ENCODE measurements at regions not wholly inside any gene's neighbourhood (a gene's known extent, or its start where the extent isn't known, plus 50 kb on each side); places are given as distances from the start of the nearest gene placed in this dataset.

GRCh38 chr16:81166417-81167300 lies 70.5 kb upstream of the GCSH start:
- Histone ChIP-seq H3K4me3 (no peak overlapping the region), H3K27me3 (no peaks in the 10 kb centered on the region), H3K36me3 (no peaks in the 10 kb centered on the region), H3K4me1 (no peaks in the 10 kb centered on the region), H3K27ac (no peak overlapping the region), H3K9me3 (no peaks in the 10 kb centered on the region)
- DNase-seq (no peak), ATAC-seq (peak; percentile 7)
- TF ChIP-seq CTCF (IDR thresholded peaks at IDR 0.05): no peak
- intact Hi-C loops (cut with DNase I): no loop called here

GRCh38 chr16:81165411-81166097 lies 69.4 kb upstream of the GCSH start:
- Histone ChIP-seq H3K27me3 (no peaks in the 10 kb centered on the region), H3K36me3 (no peaks in the 10 kb centered on the region), H3K27ac (no peak overlapping the region), H3K4me3 (no peak overlapping the region), H3K4me1 (no peaks in the 10 kb centered on the region), H3K9me3 (no peaks in the 10 kb centered on the region)
- no peak for ATAC-seq
- intact Hi-C loops (cut with DNase I): no loop called here
- DNase-seq: no peak
- no peak for TF ChIP-seq CTCF (IDR thresholded peaks at IDR 0.05)

- no peak for ATAC-seq
- intact Hi-C loops (cut with DNase I): no loop called here
- DNase-seq: no peak
- Histone ChIP-seq H3K9me3 (no peaks in the 10 kb centered on the region), H3K4me1 (no peaks in the 10 kb centered on the region), H3K27me3 (no peaks in the 10 kb centered on the region), H3K27ac (no peak overlapping the region), H3K36me3 (no peaks in the 10 kb centered on the region), H3K4me3 (no peak overlapping the region)
- no peak for TF ChIP-seq CTCF (IDR thresholded peaks at IDR 0.05)
Measured at GRCh38 chr16:81164958-81165357, 68.8 kb upstream of the GCSH start.

GRCh38 chr16:81164481-81164880 lies 68.3 kb upstream of the GCSH start:
- intact Hi-C loops (cut with DNase I): no loop called here
- Histone ChIP-seq H3K27me3 (no peaks in the 10 kb centered on the region), H3K27ac (no peak overlapping the region), H3K9me3 (no peaks in the 10 kb centered on the region), H3K4me3 (no peak overlapping the region), H3K4me1 (no peaks in the 10 kb centered on the region), H3K36me3 (no peaks in the 10 kb centered on the region)
- DNase-seq: no peak
- no peak for TF ChIP-seq CTCF (IDR thresholded peaks at IDR 0.05)
- no peak for ATAC-seq

GRCh38 chr16:81163671-81164070 lies 67.5 kb upstream of the GCSH start:
- DNase-seq (no peak), ATAC-seq (no peak)
- TF ChIP-seq CTCF (IDR thresholded peaks at IDR 0.05): no peak

More at GRCh38 chr16:81163671-81164070, 67.5 kb upstream of the GCSH start:
- H3K4me3 ChIP-seq: no peak overlapping the region
- H3K4me1 ChIP-seq: no peaks in the 10 kb centered on the region
- H3K27me3 ChIP-seq: no peaks in the 10 kb centered on the region
- no peaks in the 10 kb centered on the region for H3K36me3 ChIP-seq
- intact Hi-C loops (cut with DNase I): no loop called here
- H3K9me3 ChIP-seq: no peaks in the 10 kb centered on the region
- H3K27ac ChIP-seq: no peak overlapping the region

Measured in upper lobe of right lung (tissue), 1 donor.